ENCODE measurements at regions not wholly inside any gene's neighbourhood (a gene's known extent, or its start where the extent isn't known, plus 50 kb on each side); places are given as distances from the start of the nearest gene placed in this dataset.

- 51 to 69% methylated on average over 6 of the region's 6 CpGs for WGBS, 2 donors
- TF ChIP-seq CTCF (IDR thresholded peaks at IDR 0.05; ENCODE audit: control extremely low read depth, extremely low read depth) = no peak
- no peaks in the 10 kb centered on the region for H3K4me1 ChIP-seq (ENCODE audit: control insufficient read depth in 5 of 5, insufficient read depth in 5 of 5, low read length in 5 of 5)
- H3K27ac ChIP-seq (ENCODE audit: low read depth in 1 of 2, low read length in 1 of 2) = no peak overlapping the region
- peaks cover 0 to 4% (median 0%) of the 10 kb centered on the region in 3 donors for H3K27me3 ChIP-seq (ENCODE audit: control insufficient read depth in 3 of 3, insufficient read depth in 3 of 3, low read length in 2 of 3)
- no peak overlapping the region for H3K4me3 ChIP-seq
- DNase-seq (peak in 1 of 3 donors; percentile 19), ATAC-seq (ENCODE audit: insufficient read depth, low FRiP score) (no peak)
- no peak overlapping the region for H3K9ac ChIP-seq (ENCODE audit: insufficient read depth in 1 of 2, low read length in 2 of 2)
- no peaks in the 10 kb centered on the region for H3K36me3 ChIP-seq (ENCODE audit: control insufficient read depth in 4 of 4, insufficient read depth in 4 of 4, low read length in 4 of 4)
- H3K9me3 ChIP-seq (ENCODE audit: control insufficient read depth in 4 of 4, insufficient read depth in 3 of 4, low read length in 3 of 4) = no peaks in the 10 kb centered on the region
These were observed 163.0 kb upstream of the FOXG1 start for GRCh38 chr14:28603606-28604005.

- H3K9ac ChIP-seq (ENCODE audit: insufficient read depth in 1 of 2, low read length in 2 of 2) = no peak overlapping the region
- no peak overlapping the region for H3K4me3 ChIP-seq
- H3K4me1 ChIP-seq (ENCODE audit: control insufficient read depth in 5 of 5, insufficient read depth in 5 of 5, low read length in 5 of 5) = no peaks in the 10 kb centered on the region
- no peaks in the 10 kb centered on the region for H3K9me3 ChIP-seq (ENCODE audit: control insufficient read depth in 4 of 4, insufficient read depth in 3 of 4, low read length in 3 of 4)
- WGBS, 2 donors = 79 to 88% methylated on average over 5 of the region's 5 CpGs
- no peak for ATAC-seq (ENCODE audit: insufficient read depth, low FRiP score)
- no peak overlapping the region for H3K27ac ChIP-seq (ENCODE audit: low read depth in 1 of 2, low read length in 1 of 2)
- DNase-seq = no peak
- H3K36me3 ChIP-seq (ENCODE audit: control insufficient read depth in 4 of 4, insufficient read depth in 4 of 4, low read length in 4 of 4) = no peaks in the 10 kb centered on the region
- no peak for TF ChIP-seq CTCF (IDR thresholded peaks at IDR 0.05; ENCODE audit: control extremely low read depth, extremely low read depth)
- H3K27me3 ChIP-seq (ENCODE audit: control insufficient read depth in 3 of 3, insufficient read depth in 3 of 3, low read length in 2 of 3) = peaks cover 0 to 4% (median 0%) of the 10 kb centered on the region in 3 donors
These were observed 158.9 kb upstream of the FOXG1 start for GRCh38 chr14:28607661-28608060.

GRCh38 chr14:28608443-28608842 lies 158.1 kb upstream of the FOXG1 start:
- TF ChIP-seq CTCF (IDR thresholded peaks at IDR 0.05; ENCODE audit: control extremely low read depth, extremely low read depth) = no peak
- DNase-seq (no peak), ATAC-seq (ENCODE audit: insufficient read depth, low FRiP score) (no peak)
- Histone ChIP-seq H3K36me3 (ENCODE audit: control insufficient read depth in 4 of 4, insufficient read depth in 4 of 4, low read length in 4 of 4) (no peaks in the 10 kb centered on the region), H3K9ac (ENCODE audit: insufficient read depth in 1 of 2, low read length in 2 of 2) (no peak overlapping the region), H3K9me3 (ENCODE audit: control insufficient read depth in 4 of 4, insufficient read depth in 3 of 4, low read length in 3 of 4) (no peaks in the 10 kb centered on the region), H3K4me3 (no peak overlapping the region), H3K4me1 (ENCODE audit: control insufficient read depth in 5 of 5, insufficient read depth in 5 of 5, low read length in 5 of 5) (no peaks in the 10 kb centered on the region), H3K27ac (ENCODE audit: low read depth in 1 of 2, low read length in 1 of 2) (no peak overlapping the region), H3K27me3 (ENCODE audit: control insufficient read depth in 3 of 3, insufficient read depth in 3 of 3, low read length in 2 of 3) (peaks cover 0 to 4% (median 0%) of the 10 kb centered on the region in 3 donors)
- WGBS, 2 donors = 73 to 82% methylated on average over 8 of the region's 8 CpGs

All from lung (tissue), 11 donors.